Midbrain (tissue), 1 donor: ENCODE measurements at regions not wholly inside any gene's neighbourhood (a gene's known extent, or its start where the extent isn't known, plus 50 kb on each side); places are given as distances from the start of the nearest gene placed in this dataset.

Experiments
- DNase-seq: peaks from one replicate; lab custom pipeline; 2025; lab: John Stamatoyannopoulos, UW

DNA sequence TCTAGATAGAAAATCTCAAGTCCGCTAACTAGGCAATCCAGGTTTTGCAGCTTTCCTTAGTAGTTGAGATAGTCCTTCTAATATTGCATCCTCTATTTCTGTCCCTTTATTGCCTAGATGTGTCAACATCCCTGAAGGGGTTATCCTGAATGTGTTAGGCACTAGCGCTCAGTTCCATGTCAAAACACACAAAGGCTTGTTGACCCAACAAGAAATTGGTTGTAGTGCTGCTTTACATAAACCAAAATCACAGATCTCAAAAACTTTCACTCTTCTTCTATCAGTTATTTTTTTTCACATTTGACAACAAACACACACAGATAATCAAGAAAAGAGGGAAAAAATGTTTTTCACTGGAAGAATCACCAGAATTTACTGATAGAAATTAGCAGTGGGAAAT lies 51.4 kb upstream of the SOX2 start:
- DNase-seq = no peak

GRCh38 chr3:181637456-181637855 lies 74.3 kb upstream of the SOX2 start:
- DNase-seq = no peak

DNA sequence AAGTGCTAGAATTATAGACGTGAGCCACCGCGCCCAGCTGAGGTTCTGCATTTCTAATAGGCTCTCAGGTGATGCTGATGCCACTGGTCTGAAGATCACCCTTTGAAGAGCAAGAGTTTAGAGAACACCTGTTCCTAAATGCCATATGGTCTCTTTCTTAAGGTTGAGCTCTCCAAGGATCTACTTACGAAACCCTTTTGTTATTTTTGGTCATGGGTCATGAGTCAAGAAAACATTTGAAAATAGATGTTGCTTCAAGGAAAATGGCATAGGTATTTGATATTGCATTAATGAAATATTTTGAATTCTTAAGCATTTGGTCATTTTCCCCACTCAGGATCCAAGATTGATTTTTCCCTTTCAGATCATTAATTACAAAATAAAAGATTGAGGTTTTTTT lies 74.7 kb upstream of the SOX2 start:
- DNase-seq = no peak

- no peak for DNase-seq
Observed at GRCh38 chr3:181635141-181635540, 76.6 kb upstream of the SOX2 start.

- no peak for DNase-seq
Observed at GRCh38 chr3:181633556-181633955, 78.2 kb upstream of the SOX2 start.

DNA sequence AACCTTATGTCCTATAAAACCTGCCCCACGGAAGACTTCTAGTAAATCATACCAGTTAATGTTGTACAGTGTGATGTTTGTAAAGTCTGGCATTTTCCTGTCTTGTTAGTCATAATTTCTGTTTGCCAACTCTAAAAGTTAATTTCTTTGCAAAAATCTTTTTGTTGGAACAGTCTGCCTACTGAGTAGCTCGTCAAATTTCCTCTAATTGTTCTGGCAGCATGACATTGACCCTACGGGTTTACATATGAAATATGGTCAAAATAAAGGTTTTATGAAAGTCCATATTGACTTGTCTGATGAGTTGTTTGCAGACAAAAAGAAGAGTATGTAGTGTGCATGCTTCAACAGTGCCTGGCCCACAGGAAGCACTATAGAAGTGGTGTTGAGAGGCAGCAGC lies 79.8 kb upstream of the SOX2 start:
- DNase-seq = no peak

DNA sequence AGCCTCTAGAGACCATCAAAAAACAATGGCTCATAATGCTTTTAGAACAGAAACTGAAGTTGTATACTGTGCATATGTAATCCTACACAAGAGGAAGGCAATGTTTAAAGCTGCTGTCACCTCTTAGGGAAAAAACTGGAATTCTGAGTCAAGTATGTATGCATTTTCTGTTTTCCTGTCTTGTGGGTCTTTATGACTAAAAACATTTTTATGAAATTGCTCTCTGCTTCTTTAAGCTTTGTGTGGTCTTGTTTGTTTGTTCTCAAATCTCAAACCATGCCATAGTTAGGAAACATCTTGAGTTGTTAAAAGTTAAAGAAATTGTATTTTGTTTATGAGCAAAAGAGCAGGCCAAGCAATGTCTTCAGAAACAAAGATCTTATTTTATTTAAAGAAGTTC lies 80.9 kb upstream of the SOX2 start:
- DNase-seq = no peak

GRCh38 chr3:181629711-181630110 lies 82.0 kb upstream of the SOX2 start:
- DNase-seq = no peak

DNA sequence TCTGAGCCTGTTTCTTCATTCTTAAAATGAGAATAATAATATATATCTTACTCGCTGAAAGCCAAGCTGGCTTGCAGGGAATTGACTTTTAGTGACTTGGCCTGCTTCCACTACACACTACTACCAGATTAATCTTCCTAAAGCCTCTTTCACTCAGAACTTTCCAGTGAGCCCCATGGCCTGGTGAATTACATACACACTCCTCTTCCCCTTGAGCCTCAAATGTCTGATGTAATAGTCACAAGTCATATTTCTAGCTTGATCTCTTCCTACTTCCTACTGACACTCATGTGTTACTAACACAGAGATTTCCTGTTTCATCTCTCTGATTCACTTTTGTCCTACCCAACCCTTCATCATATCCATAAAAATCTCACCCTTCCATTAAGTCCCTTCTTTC lies 82.7 kb upstream of the SOX2 start:
- no peak for DNase-seq

- no peak for DNase-seq
Observed at GRCh38 chr3:181628384-181628783, 83.3 kb upstream of the SOX2 start.

- DNase-seq = no peak
Observed at GRCh38 chr3:181626036-181626435, 85.7 kb upstream of the SOX2 start.

DNA sequence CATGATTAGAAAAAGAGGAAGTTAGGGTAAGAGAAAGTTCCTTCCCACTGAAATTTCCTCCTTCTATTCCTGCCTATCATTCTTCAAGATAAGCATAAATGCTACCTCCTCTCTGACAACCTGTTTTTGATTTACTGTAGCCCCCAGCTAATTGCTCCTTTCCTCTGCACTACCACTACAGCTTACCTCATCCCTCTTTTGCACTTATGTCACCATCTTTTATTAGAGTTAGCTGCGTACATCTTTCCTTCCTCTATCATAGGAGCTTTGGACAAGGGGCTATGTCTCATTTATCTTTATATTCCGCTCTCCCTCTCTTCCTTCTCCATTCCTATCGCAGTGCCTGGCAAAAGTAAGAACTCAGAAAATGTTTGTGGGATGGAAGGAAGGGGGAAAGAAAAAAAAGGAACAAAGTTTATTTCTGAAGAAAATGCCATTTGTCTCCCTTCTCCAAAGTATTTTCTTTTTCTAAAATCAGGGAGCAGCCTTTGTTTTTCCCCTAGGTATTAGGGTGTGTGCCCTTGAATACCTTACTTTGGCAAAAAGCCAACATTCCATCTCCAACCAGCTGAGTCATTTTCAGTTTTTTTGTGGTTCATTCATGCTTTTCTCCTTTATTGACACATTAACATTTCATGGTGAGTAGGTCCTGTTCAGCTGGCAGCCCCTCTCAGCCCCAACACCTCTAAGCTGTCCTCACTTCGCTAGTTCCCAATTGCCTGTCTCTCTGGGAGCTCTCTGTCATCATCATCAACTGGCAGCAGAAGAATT lies 87.6 kb upstream of the SOX2 start:
- no peak for DNase-seq

GRCh38 chr3:181622365-181622764 lies 89.4 kb upstream of the SOX2 start:
- no peak for DNase-seq

DNA sequence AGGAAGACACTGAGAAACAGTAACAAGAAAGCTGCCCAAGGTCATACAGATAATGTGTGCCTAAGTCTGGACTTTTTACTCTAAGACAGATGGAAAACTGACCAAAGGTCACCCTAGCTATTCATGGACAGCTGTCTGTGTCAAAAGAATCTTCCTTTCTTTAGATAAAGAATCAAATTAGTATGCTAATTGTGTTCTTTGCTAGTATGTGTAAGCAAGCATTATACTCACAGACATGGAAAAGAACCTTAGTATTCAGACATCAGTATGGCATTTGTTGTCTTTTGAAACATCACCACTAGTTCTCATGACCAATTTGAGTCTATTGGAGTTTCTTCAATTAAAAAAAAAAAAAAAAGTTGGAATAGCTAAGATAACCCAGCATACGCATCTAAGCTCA lies 91.8 kb upstream of the SOX2 start:
- no peak for DNase-seq

- DNase-seq = no peak
Observed at GRCh38 chr3:181618260-181618659, 93.5 kb upstream of the SOX2 start.

DNA sequence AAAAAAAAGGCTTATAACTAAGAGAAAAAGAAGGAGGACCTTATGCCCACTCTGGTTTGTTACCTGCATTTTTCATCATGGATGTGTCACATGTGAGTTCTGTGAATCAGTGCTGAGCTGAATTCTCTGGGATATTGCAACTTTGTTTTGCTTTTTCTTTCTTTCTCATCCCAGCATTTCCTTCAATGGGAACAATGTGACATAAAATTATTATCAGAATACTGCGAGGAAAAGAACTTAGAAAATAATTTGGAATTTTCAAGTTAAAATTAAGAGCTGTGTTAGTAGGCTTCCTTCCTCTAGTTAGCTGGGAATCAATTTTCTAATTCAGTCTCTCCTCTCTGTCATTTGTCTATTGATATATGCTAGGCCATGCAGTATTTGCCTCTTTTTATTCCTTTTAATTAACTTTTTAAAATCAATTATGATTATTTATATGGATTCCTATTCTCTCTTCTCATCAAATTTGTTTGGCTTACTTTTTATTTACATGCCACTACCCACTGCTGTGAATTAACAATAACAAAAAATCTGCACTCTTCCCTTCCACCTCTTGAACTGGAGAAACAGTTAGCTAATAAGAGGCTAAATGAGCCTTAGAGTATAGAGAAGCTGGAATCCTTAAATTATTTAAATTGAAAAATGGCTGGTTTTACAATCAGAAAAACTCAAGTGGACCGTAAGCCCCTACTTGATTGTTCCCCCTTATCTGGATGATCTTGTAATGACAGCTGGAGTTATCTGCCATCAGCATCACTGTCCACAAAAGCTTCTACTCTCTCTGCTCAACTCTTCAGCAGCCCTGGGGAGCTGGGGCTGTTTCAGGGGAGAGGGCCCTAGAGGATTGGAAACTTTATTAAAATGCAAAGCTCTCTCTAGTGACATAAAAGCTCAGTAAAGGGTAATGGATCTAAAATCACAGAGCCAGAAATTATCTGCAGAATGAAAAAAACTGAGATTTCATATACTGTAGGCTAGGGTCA lies 95.3 kb upstream of the SOX2 start:
- DNase-seq = no peak

- no peak for DNase-seq
Observed at GRCh38 chr3:181615666-181616065, 96.1 kb upstream of the SOX2 start.

DNA sequence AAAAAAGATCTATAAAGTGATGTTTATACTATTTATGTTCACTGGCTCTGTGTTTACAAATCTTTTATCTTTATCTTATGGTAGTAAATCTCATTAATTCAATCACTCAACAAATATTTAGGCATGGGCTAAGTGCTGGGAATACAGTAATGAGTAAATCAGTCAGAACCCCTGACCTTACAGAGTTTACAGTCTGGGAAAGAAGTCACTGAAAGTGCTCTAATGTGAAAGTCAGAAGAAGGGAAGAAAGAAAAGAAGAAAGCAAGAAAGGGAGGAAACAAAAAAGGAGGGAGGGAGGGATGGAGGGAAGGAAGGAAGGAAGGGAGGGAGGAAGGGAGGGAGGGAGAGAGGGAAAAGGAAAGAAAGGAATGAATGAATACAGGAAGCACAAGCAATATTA lies 96.8 kb upstream of the SOX2 start:
- no peak for DNase-seq

DNA sequence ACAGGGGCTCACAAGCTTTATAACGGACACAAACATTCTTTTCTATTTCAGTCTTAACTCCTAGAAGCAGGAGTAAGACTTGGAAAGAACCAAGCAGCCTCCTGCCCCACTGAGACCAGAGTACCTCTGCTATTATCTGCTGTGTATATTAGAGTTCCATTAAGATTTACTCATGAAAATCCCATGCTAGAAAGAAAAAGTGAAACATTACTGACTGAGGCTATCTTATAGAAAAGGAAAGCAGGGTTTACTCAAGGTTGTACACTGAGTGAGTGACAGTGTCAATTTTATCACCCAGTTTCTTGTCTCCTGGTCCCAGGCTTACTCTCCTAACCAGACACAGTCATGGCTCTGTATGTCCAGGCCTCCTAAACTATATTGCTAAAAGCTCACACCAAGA lies 97.9 kb upstream of the SOX2 start:
- no peak for DNase-seq

DNA sequence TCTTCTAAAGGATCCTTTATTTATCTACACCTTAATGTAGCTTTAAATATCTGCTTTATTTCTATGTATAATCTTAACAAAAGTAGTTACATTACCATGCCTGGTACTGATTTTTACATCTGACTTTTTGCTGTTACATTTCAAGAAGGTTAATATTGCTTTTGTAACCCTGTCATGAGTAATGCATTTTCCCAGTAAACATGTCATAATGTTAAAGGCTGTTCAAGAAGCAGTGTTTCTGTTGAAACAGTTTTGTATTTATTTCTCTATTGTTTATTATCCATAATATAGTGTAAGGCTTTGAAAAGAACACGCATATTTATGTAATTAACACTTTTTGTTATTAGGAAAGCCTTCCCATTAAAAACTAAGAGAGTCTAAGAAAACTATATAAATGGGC lies 98.5 kb upstream of the SOX2 start:
- DNase-seq = no peak

GRCh38 chr3:181610973-181611265 lies 100.8 kb upstream of the SOX2 start:
- DNase-seq = no peak

GRCh38 chr3:181610083-181610972 lies 101.4 kb upstream of the SOX2 start:
- DNase-seq = no peak
